ENCODE measurements at regions not wholly inside any gene's neighbourhood (a gene's known extent, or its start where the extent isn't known, plus 50 kb on each side); places are given as distances from the start of the nearest gene placed in this dataset.
"Not testable (repeated sequence)": the region's sequence is repeated elsewhere in the genome, so short reads cannot be mapped to it uniquely, and the experiment has no call there.

DNA sequence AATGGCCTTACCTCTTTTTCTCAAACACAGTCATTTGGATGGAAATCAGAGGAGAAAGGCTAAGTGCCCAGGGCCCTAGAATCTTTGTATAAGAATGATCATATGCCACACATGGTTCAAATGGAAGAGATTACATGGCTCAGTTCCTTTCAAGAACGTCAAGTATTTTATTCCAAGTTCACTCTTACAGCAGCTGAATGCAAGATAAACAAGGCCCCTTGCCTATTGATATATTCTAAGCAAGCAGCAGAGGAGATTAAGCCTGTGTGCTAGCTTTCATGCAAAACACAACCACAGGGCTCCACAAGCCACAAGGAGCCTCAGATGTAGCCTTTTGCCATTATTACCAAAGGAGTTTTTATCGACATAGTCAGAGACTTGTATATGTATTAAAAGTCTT, 55.3 kb upstream of the SLCO6A1 start:
- DNase-seq: no peak

DNA sequence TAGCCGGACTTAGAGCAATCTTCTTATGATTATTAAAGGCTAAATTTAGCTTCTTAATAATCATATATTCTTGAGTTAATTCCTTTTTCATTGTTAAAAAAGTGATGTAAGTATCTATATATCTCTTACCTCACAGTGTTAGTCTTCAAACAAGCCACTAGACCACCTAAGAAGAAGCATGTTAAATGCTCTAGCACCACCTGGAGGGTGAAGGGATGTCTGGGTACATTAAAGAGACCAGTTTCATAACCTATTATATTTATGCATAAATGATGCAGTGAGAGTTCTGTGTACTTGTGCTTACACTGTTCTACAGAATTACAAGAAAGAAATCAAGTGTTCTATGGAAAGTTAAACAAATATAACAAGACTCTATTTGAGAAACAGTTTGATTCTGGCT, 55.9 kb upstream of the SLCO6A1 start:
- DNase-seq: no peak

DNA sequence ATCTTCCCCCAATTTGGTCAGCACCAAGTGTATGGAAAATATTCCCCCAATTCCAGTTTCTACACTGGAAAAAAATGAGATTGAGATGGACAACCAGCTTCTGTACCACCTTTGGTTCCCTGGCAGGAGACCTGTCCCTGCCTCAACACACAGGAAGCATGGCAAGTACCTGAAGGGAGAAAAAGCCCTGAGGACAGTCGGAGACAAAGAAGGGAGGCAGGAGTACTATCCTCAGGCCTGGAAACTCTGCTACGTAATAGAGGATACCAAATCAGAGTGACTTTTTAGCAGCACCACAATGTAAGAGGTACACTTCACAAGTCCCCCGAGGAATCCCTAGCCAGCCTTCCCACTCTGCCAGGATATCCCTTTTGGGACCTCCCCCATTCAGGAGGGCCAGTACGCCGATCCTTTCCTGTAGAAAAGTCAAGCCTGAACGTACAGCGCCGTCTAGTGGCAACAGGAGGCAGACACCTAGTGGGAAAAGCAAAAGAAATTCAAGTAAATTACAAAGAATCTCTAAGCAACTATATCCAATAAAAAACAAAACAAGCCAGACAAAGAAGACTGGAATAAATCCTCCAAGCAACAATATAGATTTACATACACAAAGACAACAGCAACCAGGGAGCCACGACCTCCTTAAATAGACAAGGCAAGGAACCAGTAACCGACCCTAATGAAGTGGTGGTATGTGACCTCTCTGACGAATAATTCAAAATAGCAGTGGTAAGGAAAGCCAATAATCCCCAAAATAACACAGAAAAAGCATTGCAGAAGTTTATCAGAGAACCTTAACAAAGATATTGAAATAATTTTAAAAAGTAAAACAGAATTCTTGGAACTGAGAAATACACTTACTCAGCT, 63.3 kb upstream of the SLCO6A1 start:
- DNase-seq: no peak

DNA sequence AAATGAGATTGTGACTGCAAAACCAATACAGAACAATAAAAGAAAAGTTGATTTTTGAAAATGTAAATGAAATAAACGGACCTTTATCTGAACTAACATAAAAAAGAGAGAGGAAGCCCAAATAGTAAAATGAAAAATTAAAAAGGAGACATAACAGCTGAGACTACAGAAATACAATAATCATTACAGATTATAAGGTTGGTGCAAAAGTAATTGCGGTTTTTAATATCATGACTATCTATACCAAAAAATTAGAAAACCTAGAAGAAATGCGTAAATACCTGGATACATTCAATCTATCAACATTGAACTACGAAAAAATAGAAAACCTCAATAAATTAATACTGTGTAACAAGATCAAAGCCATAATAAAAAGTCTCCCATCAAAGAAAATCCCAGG, 71.9 kb upstream of the SLCO6A1 start:
- DNase-seq: no peak

DNA sequence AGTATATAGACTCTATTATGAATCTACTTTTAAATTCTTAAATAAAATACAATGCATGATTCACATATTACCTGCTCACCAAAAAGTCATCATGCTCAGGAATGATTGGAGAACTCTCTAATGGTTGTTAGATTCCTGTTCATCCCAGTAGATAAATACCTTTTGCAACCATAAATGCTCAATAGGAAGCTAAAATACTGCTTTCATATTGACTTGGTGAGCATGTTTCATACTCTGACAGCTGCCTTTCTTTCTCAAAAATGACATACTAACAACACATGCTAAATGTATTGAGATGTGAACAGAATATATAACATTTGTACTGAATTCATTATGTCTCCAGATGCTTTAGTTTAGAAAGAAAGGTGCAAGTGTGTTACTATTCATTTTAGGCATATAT, 79.6 kb upstream of the SLCO6A1 start:
- no peak for DNase-seq

DNA sequence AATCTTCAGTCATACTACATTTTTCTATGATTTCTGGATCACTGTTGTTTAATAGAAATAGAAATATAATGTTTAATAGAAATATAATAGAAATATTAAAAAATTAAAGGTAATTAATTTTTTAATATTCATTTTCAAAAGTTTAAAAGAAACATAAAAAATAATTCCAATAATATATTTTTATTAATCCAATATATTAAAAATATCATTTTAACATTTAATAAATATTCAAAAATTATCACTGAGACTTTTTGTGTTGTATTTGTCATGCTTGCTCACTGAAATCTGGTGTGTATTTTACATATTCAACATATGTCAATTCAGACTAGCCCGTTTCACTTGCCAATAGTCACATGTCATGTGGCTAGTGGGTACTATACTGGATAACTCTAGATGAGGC, 80.6 kb upstream of the SLCO6A1 start:
- no peak for DNase-seq

DNA sequence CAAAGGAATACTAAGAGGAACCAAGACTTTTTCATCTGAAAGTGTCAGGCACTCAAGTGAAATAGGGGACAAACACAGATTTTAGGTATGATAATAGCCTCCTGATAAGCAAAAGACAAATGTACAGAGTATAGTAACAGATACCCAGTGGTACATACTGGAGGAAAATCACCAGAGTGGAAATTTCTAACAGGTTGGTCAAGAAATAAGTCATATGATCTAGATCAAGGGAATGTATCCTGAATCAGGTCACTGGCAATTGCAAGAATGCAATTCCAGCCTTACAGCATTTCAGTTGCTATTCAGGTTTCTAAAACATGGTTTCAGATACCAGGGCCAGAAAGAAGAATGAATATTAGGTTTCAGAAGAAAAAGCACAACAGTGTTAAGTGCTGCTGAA, 82.2 kb upstream of the SLCO6A1 start:
- no peak for DNase-seq

DNA sequence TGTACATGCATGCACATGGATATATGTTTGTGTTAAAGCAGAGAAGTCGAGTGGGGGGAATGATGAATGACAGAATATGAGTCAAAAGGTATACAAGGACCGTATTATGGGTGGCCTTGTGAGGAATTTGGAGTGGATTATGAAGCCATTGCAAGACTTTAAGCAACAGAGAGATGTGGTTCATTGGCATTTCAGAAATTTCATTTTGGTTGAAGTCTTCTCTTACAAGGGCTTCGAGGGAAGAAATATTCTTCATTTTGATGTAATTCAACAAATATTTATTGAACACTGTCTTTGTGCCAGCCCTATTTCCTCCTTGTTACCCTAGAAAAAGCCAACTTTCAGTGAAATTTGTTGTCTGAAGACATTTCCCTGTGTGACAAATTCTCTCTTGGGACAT, 83.9 kb upstream of the SLCO6A1 start:
- DNase-seq: no peak

DNA sequence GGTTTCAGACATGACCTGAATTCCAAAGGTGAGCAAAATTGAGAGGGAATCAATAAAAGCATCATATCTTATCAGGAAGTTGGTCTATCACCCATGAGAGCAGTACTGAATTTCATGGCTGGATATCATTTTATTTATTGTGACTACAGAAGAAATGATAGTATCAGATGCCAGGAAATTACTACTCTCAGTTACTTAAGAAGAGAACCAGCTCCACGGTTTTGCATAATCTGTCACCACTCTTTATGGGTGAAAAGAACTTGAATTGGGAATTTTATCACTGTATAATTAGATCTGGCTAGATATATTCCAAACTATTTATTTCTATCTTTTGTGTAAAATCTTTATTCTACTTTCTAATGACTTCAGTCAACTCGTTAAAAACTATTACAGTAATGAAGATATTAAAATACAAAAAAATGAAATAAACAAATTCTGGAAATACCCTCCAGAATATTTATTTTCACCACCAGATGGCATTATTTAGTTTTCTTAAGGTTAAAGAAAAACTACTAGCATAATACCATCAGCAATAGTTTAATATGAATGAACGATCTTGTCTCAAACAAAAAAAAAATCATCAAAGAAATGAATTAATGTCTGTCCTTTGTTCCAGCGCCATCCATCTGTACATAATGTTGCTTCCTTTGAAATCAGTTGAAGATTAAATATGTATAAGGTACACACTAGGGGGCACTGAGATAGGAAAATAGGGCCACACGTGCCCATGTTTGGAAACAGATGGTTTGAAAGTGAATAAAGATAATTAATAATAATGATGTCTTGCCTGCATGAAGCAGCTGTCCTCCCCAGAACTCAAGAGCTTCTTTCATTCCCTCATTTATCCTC, 84.7 kb upstream of the SLCO6A1 start:
- peak in 1 of 2 donors; percentile 5 for DNase-seq

DNA sequence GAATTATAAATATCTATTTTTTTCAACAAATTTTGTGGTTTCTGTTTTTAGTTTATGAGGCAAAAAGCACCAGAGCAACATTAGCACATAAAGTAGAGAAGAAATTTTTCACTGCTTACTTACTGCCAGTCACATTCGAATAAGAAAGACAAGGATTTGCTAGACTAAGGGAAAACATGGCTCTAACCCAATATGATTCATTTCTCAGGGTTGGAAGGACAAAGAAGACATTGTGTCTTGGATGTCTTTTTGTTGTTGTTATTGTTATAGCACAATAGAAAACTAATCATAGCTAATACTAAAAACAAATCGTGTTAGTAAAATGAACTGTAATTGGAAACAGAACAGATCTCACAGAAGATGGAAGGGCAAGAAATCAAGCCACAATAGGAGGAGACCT, 90.9 kb upstream of the SLCO6A1 start:
- no peak for DNase-seq

DNA sequence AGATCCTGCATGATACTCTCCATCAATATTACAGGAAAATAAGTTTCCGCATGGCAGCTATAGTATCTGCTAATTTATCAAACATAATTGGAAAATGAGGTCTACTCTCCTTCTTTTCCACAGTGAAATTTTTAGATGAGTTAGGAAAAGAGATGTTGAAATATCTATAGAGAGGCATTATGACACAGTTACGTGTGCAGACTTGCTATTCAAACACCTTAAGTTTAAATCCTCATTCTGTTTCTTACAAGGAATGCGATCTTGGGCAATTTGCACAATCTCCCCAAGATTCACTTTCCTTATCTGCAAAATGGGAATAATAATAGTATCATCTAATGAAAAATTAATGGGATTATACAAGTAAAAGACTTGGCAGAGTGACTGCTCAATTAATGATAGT, 91.7 kb upstream of the SLCO6A1 start:
- DNase-seq: no peak

DNA sequence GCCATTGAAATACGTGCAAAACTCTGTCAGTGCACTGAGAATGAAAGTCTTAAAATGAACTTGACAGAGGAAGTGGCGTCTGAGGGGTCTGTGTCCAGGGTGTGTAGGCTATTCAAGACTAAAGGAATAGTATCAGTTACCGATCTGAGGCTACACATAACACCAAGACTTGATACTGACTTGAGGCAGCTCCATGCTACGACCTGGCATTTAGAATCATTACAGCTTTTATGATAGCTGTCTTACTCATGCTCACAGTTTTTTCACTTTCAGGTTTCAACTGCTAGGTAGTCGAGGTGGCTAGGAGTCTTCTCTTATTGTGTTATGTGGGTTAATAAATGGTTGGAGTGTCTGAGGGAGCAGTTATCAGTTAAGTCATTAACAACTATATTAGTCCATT, 92.8 kb upstream of the SLCO6A1 start:
- no peak for DNase-seq

DNA sequence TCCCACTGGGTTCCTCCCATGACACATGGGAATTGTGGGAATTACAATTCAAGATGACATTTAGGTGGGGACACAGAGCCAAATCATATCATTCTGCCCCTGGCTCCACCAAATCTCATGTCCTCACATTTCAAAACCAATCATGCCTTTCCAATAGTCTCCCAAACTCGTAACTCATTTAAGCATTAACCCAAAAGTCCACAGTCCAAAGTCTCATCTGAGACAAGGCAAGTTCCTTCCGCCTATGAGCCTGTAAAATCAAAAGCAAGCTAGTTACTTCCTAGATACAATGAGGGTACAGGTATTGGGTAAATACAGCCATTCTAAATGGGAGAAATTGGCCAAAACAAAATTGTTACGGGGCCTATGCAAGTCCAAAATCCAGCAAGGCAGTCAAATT, 93.8 kb upstream of the SLCO6A1 start:
- DNase-seq: not testable (repeated sequence)

DNA sequence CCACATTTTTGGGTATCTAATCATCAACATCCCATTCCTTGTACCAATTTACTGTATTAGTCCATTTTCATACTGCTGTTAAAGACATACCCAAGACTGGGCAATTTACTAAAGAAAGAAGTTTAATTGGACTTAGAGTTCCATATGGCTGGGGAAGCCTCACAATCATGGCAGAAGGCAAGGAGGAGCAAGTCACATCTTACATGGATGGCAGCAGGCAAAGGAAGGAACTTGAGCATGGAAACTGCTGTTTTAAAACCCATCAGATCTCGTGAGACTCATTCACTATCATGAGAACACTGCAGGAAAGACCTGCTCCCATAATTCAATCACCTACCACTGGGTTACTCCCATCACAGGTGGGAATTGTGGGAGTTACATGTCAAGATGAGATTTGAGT, 95.4 kb upstream of the SLCO6A1 start:
- DNase-seq: no peak

DNA sequence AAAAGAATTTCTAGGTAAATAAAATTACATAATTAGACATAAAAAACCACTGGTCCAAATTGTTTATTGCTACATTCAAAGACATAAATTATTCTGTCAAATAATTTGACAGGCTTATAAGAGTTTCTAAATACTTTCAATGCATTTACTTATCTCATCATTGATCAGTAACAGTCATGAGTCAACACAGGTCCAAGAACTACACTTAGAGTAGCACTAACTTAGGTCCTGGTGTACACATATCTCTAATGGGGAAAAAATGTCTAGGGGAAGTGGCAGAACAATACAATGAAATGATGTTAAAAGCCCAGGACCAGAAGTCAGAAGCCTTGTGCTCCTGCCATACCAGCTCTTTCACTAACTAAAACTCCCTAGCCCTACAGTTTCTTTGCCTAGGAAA, 96.5 kb upstream of the SLCO6A1 start:
- no peak for DNase-seq

DNA sequence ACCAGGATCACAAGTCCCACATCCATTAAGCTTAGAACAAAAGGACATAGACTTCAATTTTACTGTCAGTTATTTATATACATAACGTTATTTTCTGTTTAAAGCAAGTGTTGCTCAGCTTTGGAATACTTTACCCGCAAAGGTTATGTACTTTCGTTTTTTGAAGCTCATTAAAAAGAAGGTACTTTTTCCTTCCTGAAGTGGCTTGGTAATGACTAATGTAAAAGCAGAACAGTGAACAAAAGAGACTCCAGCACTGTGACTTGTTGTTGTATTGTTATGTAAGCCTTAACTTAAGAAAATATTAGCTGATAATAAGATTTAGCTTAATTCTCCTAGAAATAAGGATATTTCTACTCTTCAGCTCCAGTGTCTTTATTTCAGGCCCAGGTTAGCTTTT, 97.3 kb upstream of the SLCO6A1 start:
- DNase-seq: peak in 1 of 2 donors; percentile 1

DNA sequence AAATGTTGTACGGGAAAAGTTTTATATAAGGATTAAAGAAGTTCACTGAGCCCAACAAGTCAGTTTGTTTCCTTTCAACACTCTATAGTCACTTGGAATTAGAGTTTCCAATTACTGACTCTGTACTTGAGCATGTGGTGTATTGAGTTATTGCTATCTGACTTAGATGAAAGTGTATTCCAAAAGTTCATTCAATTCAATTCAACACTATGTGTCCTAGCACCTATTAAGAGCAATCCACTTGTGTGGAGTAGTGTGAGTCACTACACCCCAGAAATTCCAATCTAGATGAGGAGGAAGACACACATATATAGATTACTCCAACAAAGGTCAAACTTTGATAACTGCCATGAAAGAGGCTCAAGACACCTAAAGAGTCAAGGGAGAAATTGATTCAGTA, 98.2 kb upstream of the SLCO6A1 start:
- DNase-seq: no peak

DNA sequence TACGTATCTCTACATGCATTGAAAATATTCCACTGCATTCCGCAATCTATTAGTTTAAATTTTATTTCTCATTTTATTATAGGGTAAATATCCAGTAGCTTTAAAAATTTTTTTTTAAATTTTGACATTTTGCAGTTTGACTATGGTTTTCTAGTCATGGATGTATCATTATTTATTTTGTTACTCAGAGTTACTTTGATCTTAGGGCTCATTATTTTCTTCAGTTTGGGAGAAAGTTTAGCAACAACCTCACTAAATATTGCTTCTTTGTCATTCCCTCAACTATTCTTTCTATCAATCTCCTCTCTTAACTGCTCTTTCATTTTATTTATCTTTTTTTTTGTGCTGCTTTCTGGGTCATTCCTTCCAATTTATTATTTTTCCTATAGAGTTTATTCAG, 100.5 kb upstream of the SLCO6A1 start:
- no peak for DNase-seq

DNA sequence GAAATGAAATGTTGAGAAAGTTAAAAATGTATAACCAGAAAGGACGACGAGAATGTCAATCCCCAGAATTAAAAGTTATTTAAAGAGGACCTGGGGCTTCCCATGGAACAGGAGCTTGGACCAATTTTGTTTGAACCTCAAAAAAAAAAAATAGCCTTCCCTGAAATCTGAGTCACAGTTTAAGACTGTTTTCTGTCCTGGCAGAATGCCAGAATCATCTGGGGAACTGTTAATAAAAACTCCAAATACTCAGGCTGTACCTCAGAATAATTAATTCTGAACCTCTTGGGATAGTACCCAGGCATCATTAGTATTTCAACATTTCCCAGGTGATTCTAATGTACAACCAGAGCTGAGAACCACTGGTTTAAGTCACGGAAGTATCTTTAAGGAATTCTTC, 102.2 kb upstream of the SLCO6A1 start:
- no peak for DNase-seq

DNA sequence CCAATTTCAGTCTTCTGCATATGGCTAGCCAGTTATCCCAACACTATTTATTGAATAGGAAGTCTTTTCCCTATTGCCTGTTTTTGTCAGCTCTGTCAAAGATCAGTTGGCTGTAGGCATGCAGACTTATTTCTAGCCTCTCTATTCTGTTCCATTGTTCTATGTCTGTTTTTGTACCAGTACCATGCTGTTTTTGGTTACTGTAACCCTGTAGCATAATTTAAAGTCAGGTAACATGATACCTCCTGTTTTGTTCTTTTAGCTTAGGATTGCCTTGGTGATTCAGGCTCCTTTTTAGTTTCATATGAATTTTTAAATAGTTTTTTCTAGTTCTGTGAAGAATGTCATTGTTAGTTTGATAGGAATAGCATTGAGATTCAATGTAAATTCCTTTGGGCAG, 104.9 kb upstream of the SLCO6A1 start:
- no peak for DNase-seq

DNA sequence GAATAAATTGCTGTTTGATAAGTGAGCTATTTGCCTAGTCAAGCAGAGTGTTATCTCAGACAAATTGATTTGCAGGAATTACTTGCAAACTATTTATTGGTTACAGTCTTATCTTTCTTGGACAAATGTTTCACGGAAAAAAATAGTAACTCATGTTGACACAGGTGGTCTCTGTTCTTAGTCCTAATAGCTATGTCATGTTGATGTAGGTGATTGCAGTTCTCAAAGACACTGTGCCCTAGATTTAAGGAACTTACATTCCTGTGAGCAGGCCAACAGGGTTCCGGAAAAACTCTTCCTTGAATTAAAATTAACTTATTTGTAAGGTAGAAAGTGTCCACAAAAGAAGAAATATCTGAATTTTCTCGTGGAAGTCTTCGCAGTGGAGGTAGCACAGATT, 109.6 kb upstream of the SLCO6A1 start:
- no peak for DNase-seq

DNA sequence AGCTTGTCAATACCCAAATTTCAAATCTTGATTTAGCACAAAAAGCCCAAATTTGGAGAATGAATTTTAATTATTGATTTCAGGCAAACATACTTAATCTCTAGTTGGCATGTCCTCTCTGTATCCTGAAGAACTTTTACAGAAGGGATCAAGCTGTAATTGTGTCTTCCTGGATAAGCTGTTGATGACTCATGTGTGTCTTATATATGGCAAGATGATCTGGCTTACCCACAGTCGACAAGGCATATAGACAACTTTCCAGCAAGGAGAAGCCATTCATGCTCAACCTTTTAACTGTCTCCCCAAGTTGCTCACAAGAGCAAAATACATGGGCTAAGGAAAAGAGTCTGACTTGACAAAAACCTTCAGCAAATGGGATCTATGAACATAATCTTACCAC, 112.5 kb upstream of the SLCO6A1 start:
- no peak for DNase-seq

DNA sequence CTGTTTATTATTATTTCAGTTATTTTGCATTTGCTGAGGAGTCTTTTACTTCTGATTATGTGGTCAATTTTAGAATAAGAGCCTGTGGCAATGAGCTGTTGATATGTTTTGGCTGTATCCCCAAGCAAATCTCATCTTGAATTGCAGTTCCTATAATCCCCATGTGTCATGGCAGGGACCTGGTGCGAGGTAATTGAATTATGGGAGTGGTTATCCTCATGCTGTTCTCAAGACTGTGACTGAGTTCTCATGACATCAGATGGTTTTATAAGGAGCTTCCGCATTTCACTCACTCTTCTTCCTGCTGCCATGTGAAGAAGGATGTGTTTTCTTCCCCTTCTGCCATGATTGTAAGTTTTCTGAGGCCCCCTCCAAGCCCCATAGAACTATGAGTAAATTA, 114.9 kb upstream of the SLCO6A1 start:
- DNase-seq: no peak

All from CD4-positive, alpha-beta T cell treated with Interferon alpha-2 for 1 hour (primary cell).